HG03135 (cell line): ENCODE measurements at regions not wholly inside any gene's neighbourhood (a gene's known extent, or its start where the extent isn't known, plus 50 kb on each side); places are given as distances from the start of the nearest gene placed in this dataset.
"Not testable (repeated sequence)": the region's sequence is repeated elsewhere in the genome, so short reads cannot be mapped to it uniquely, and the experiment has no call there.

Experiments
- ATAC-seq: cut with Tn5 transposase; IDR thresholded peaks from one replicate; pipeline ENCODE4 v1.9.1; 2021; ENCODE audit warnings: mild to moderate bottlenecking, moderate library complexity; ENCODE audit not compliant: unreplicated experiment

DNA sequence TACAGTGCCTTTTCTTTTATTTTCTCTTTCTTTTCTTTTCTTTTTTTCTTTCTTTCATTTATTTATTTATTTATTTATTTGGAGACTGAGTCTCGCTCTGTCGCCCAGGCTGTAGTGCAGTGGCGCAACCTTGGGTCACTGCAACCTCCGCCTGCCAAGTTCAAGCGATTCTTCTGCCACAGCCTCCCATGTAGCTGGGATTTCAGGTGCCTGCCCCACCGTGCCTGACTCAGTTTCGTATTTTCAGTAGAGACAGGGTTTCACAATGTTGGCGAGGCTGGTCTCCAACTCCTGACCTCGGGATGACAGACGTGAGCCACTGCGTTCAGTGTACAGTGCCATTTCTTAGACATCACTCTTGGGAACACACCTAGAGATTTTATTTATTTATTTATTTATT, 110.0 kb upstream of the ANKRD30BL start:
- not testable (repeated sequence) for ATAC-seq

- no peak for ATAC-seq
Measured at GRCh38 chr2:132272713-132273112, 111.0 kb upstream of the ANKRD30BL start.

GRCh38 chr2:132273585-132273984, 111.8 kb upstream of the ANKRD30BL start:
- not testable (repeated sequence) for ATAC-seq

GRCh38 chr2:132274000-132274399, 112.2 kb upstream of the ANKRD30BL start:
- ATAC-seq, result no peak

DNA sequence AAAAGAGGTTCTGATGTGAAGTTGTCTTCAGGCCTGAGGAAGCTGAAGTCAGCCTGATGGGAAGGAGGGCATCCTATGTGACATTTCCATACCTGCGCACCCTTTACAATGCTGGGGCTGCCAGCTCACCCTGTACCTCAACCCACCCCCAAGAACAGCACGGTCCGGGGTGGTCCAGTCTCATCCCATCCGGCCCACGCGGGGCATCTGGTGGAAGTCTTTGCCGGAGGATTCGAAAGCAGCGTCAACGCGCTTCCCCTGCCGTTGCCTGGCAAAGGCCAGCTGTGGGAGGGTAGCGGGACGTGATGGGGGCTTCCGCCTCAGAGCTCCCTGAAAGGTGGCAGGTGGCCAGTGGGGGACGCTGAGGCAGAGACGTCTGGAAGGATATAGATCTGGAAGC, 113.6 kb upstream of the ANKRD30BL start:
- ATAC-seq, result no peak

- no peak for ATAC-seq
Measured at GRCh38 chr2:132276571-132276981, 114.8 kb upstream of the ANKRD30BL start.

- no peak for ATAC-seq
Measured at GRCh38 chr2:132278267-132278666, 116.5 kb upstream of the ANKRD30BL start.

DNA sequence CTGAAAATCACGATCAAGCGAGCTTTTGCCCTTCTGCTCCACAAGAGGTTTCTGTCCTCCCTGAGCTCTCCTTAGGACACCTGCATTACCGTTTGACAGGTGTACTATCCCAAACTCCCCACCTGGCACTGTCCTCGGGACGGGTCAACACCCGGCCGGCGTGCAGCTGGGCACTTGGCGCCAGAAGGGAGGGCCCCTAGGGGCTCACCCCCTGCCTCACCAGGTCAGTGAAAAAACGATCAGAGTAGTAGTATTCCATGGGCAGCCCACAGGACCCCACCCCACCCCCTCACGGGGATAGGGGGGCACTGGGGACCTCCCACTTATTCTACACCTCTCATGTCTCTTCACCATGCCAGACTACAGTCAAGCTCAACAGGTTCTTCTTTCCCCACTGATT, 117.6 kb upstream of the ANKRD30BL start:
- ATAC-seq, result no peak

- ATAC-seq, result no peak
Measured at GRCh38 chr2:132279930-132280615, 118.3 kb upstream of the ANKRD30BL start.

DNA sequence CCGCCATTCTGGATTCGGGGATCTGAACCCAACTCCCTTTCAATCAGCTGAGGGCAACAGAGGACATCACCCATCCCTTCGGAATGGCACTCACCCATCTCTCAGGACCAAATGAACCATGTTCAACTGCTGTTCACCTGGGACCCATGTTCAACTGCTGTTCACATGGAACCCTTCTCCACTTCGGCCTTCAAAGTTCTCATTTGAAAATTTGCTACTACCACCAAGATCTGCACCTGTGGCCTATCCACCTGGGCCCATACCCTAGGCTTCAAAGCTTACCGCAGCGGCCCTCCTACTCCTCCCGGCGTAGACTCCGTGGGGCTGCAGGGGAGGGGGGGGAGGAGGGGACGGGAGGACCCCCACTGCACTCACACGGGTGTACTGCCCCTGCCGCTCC, 119.2 kb upstream of the ANKRD30BL start:
- ATAC-seq, result no peak

DNA sequence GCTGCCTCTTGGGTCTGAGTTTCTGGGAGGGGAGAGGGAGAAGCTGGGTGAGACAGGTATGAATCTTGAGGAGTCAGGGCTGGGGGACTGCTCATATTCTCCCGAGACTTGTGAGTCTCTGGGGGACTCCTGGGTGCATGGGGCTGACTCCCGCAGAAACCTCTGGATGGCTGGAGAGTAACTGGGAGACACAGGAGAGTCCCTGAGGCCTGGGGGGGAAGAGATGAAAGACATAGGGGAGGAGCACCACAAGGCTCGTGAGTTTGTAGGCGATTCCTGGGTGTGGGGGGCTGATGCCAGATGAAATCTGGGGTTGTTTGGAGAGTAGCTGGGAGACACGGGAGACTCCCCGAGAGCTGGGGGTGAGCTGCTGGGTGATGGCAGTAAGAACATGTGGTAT, 120.4 kb upstream of the ANKRD30BL start:
- not testable (repeated sequence) for ATAC-seq

DNA sequence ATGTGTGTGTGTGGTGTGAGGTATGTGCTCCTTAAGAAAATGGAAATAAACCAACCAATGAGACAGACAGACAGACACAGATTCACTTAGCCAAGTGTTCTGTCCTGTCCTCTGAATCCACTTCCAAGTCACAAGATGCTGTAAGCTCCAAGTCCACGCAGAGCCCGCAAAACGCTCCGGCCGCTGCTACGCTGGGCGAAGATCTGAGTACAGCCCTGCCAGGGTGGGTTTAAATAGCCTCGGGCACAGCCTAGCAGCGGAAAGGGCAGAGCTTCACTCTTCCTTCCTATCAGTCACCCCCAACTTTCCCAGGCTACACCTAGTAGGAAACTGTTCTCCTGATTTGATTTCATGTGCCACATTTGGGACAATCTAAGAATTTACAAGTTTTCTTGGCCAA, 121.2 kb upstream of the ANKRD30BL start:
- no peak for ATAC-seq

- not testable (repeated sequence) for ATAC-seq
Measured at GRCh38 chr2:132286289-132286911, 124.6 kb upstream of the ANKRD30BL start.

- ATAC-seq, result not testable (repeated sequence)
Measured at GRCh38 chr2:132287910-132288309, 126.2 kb upstream of the ANKRD30BL start.

- ATAC-seq, result not testable (repeated sequence)
Measured at GRCh38 chr2:132289138-132289537, 127.4 kb upstream of the ANKRD30BL start.

DNA sequence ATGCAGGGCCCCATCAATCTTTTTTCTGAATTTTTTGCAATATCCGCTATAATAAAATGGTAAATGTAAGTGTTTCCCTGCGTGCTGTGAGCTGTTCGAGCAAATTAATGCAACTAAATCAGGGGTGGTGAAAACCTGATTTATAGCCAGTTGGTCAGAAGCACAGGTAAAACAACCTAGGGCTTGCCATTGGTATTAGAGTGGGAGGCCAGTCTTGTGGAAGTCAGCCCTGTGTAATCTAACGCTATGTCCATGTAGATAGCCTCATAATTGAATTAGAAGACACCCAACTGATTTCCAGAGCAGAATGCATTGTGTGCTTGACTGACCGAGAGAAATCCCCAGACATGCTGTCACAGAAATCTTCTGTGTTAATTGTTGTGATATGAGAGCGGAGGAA, 126.8 kb upstream of the GPR39 start:
- not testable (repeated sequence) for ATAC-seq

GRCh38 chr2:132300592-132301378, 115.8 kb upstream of the GPR39 start:
- ATAC-seq, result not testable (repeated sequence)

- ATAC-seq, result not testable (repeated sequence)
Measured at GRCh38 chr2:132304661-132305380, 111.8 kb upstream of the GPR39 start.

DNA sequence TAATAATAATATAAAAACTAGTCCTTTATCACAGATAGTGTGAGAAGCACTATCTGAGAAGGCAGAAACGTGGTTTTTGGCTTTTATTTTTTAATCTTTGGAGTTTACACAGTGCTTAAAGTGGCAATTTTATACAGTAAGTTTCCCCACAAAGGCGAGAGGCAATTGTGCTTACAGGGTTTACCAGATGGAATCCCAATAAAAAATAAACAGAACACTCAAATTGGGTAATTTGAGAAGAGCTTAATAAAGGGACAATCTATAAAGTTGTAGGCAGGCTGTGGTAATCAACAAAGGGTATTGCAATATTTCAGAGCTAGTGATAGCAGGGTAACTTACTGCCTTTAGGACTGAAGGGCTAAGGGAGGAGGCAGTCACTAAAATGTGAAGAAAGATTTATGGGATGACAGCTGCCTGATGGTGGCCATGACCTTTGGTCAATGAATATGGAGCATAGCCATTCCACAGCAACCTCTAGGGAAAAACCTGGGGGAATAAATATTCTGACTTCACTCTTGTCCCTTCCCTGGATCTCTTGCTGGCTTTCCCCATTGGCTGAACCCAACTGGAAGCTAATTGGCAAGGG, 108.9 kb upstream of the GPR39 start:
- ATAC-seq, result not testable (repeated sequence)

DNA sequence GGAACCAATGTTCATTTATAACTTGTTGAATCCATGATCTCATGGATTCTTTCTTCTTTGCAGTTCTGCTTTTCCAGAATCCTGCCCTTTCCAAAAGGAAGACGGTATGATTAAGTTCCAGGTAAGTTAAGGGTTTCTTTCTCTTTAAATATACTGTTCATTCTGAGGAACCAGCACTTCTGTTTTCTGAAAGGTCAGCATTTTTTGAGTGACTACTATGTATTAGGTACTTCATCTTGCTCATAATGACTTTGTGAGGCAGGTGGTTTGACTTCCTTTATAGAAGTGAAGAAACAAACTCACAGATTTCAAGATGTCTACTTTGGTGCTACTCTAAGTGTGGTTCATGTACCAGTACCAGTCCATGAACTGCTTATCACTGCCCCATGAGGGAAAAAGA, 107.4 kb upstream of the GPR39 start:
- not testable (repeated sequence) for ATAC-seq

DNA sequence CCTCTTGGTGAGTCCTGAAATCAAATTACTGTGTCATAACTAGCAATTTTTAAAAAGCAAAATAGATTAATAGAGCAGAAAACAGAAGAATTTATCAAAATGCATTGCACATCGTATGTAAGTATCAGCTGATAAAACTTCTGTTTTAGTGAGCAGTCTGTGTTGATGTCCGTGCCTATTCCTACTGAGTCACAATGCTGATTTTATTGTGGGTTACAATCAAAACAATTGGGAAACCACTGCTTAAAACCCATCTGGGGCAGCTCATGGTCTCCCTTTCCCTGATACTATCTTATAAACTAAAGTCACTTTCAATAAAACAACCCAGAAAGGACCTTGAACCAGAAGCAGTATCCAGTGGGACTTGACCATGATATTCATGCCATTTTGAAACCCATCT, 101.1 kb upstream of the GPR39 start:
- ATAC-seq, result not testable (repeated sequence)
